Non-pigmented ciliary epithelial cell (primary cell): ENCODE measurements at regions not wholly inside any gene's neighbourhood (a gene's known extent, or its start where the extent isn't known, plus 50 kb on each side); places are given as distances from the start of the nearest gene placed in this dataset.

Experiments
- DNase-seq: peaks from one replicate; pipeline ENCODE4 v3.0.0-alpha.2; 2010; ENCODE audit warnings: low read depth

DNA sequence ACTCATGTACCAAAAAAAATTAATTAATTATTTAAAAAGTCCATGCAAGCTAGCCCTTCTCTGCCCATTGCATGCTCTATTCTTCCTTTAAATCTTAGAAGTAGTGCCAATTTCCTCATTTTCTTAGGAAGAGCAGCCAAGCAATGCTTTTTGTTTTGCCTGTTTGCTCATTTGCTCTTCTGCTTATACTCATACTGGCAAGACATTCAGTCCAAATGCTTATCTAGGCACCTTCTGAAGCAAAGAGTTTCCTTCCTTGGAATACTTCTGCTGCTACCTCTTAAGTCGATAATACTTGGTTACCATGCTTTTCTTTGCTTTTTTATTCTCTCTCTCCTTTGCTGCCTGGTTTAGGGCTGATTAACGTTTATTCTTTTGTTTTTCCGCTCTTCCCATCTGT lies 1318.3 kb downstream of the AACS start:
- DNase-seq: no peak

DNA sequence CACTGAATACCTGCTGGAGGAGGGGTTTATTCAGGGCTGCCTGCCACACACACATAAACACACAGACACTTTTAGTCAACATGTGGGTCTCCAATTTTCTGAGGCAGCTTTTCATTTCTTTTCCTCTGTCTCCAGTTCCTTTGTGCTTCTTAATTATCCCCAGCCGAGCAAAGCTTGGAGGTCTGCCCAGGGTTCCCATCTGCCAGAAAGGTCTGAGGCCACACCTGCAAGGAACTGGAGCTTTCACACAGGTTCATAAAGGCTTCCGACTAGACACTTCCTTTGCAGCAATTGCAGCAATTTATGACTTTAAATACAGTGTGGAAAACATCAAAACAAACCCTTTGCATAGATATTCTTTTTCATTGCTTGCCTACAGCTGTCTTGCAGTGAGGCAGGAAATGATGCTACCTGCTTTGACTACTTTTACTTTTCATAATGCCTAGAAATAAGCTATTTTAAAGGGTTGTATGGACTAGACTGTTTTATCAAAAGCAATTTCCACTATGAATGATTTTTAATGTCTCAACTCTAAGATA lies 1318.9 kb downstream of the AACS start:
- DNase-seq: no peak

DNA sequence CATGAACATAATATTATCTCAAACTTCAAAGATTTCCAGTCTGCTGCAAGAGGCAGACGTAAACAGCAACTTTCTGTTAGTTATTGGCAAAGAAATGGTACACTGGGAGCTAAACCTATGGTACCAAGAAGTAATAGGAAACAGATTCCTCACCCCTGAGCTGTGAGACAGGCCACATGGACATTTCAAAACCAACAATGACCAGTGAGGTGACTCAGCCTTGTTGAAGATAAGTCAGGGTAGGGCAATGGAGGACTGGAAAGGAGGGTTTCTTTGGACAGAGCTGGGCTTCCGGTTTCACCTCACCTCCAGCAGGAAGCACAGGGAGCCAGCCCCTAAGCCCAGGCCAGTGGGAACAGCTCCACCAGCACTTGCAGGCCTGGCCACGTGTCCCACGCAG lies 1320.5 kb downstream of the AACS start:
- DNase-seq: no peak

DNA sequence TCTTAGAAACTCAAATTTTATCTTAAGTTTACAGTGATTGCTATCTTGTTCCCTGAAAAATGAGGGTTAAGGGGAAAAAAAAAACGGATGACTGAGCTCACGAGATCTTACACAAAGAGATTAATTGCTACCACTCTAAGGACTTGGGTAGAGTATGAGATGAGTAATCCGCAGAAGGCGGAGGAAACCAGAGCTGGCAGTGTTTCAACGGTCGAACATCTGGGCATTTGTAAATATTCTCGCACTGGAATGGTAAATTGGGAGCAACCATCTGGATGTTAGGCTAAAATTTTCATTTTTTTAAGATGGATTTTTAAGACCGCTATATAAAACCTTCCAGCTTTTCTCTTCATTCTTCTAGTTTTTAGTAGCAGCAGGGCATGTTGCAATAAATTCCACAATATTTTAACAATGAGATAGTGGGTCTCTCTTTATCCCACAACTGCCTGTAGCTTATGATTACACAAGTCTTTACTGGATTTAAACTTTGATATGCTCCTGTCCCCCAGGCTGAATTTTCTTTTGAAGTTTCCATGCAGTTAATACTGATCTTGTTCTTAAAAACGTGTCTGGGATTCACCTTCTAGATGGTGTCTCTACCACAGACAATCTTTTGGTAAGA lies 1324.1 kb downstream of the AACS start:
- DNase-seq: no peak

DNA sequence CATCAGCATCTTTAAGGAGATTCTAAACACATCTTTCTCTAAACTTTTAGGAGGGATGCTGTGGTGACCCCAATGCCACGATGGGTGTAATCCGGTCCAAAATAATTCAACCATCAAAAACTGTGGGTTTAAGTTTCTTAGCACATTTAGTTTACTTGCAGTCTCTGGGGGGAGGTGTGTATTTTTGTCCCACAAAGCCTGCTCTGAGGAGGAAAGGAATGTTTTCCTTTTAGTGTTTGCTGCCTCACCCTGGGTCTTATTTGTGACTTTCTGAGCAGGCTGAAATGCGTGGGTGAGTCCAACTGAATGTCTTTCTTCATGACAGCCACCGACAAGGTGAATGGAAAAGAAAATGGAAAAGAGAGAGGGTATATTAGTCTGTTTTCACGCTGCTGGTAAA lies 1324.7 kb downstream of the AACS start:
- no peak for DNase-seq

DNA sequence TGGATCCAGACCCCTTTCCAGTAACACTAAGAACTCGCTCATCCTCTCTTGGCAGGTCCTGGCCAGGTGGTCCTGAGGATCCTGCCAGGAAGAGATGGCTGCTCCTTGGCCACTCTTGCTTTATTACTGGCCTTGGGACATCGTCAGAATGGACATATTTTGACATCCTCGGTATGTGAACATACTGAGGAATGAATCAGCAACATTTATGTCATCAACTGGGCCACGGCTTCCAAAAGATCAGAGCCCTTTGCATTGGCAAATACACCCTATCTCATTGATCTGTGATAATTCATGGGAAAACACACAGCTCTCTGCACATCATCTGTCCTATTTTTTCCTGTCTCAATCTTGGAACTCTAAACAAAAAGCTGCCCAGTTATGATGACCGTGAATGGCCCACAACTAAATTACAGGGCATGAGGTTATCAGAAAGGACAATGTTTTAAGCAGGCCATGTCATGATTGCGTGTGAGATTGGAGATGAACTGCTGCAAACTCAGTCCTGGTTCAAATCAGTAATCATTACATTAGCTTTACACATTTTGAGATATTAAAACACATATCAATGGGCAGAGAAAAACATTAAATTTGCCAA lies 1325.8 kb downstream of the AACS start:
- DNase-seq: no peak

DNA sequence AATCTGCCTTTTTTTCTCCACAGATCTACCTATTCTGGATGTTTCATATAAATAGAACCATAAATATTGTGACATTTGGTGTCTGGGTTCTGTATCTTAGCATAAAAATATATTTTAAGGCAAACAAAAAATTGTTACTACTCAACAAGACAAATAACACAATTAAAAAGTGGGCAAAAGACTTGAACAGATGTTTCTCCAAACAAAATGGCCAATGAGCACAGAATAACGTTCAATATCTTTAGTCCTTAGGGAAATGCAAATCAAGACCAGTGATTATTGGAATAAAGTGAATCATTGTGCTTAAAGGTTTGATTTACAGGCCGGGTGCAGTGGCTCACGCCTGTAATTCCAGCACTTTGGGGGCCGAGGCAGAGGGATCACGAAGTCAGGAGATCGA lies 1331.3 kb downstream of the AACS start:
- DNase-seq: no peak

DNA sequence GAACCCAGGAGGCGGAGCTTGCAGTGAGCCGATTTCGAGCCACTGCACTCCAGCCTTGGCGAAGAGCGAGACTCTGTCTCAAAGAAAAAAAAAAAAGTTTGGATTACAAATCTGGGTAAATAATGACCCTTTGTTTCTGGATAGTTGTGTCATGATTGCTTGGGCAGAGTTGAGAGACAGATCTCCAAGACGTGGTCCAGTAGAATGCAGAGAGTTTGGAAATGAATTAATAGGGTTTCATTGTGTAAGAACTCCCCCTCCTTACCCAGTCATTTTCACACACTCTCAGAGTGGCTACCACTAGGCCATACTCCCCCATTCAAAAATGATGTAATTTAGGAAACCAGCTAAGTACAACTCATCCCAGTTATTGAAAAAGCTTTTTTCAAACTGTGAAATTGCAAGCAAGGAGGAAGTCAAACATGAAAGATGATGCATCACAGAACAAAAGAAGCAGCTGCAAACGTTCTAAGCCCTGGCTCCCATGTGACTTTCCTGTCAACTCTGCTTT lies 1331.9 kb downstream of the AACS start:
- no peak for DNase-seq

DNA sequence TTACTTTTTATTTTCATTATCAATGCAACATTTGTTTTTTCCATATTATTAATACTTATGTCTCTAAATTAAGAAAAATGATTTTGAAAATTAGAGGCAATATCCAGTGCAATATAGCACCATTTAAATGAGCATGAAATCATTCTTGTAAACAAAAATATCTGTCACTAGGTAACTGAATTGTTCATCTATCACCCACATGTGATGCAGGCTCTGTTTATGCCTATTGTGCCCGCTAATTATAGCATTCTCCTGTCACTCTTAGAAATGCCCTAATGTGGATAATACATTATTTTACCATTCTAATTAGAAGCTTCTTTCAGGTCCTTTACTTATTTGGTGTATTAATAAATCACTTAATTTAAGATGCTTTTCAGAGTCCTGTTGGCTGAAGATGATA lies 1332.4 kb downstream of the AACS start:
- DNase-seq: no peak

DNA sequence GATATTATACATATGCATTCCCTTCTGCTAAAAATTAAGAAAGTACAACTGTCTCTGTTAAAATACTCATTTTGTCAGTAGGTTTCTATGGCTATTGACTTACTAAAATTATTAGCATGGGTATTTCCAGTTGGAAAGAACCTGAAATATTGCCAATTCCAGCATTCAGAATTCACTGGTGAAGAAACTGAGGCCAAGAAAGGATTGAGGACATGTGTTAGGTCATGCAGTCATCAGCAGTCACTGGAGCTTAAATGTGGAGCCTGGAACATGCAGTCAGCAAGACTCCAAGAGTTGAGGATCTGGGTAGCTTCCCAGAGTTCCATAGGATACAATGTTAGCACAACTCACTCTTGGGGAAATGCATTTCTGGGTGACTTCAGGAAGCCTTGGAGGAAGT lies 1335.6 kb downstream of the AACS start:
- DNase-seq: no peak

DNA sequence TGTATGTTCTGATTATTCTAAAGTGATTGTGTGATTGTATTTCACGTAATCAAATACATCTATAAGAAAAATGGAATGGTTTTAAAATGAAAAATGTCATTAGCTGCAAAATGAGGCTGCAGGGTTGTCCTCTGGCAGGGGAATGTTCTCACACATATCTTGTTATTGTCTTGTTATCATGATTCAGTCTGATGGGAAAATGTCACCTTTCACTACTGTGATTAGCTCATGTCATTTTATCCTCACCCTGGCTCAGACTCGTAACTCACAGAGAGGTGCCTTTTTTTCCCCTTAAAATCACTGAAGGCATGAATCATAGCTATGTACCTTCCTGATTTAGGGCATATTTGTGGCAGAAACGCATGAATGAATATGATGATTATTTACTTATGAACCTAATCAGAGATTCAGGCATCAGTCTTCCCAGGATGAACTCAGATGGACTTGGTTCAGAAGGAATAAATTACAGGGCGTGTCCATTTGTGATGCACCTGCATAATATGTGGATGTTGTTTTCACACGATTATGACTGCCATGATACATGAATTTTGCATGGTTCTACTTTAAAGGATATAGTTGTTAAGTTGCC lies 1339.2 kb downstream of the AACS start:
- DNase-seq: no peak

DNA sequence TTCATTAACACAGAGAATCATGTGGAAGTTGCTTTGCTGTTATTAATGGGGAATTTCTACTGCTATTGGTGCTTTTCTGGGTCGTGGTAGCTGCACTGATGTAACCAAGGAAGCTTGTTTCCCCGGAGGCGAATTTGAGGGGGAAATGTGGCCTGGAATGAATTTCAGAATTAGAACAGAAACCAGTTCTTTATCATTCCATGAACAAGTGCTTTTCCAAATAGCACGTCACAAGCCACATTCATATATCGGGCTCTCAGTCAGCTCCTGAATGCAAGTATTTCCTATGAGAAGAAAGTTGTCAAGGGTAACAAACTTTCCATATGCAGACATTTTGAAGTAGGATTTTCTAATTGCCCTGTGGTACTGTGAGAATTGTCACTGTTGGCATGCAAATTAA lies 1353.2 kb downstream of the AACS start:
- no peak for DNase-seq

DNA sequence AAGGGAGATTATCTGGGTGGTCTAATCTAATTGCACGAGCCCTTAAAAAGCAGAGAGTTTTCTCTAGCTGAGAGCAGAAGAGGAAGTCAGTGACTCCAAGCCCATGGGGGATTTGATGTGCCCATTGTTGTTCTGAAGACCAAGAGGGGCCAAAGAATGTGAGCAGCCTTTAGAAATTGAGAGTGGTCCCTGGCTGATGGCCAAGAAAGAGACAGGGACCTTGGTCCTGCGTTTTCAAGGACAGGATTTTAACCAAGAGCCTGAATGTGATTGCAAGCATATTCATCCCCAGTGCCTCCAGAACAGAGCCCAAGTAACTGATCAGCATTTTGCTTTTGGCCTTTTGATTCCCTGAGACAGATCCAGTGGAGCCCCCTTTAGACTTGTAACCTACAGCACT lies 1353.9 kb downstream of the AACS start:
- no peak for DNase-seq

DNA sequence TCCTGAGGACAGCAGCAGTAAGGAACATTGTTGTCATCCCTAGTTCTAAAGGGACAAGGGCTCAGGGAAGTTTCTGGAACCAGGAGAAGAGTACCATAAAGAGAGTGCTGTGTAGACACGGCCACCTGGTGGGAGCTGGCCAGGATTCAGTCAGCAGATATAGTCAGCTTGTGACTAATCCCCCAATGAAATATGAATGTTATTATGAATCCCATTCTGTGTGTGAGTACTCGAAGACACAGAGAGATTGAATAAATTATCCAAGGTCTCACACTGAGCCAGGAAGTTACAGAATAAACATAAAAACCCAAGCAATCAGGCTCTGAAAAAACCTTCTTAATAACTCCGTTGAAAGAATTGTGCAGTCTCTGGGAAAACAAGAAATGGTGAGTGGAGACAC lies 1359.5 kb downstream of the AACS start:
- DNase-seq: no peak

DNA sequence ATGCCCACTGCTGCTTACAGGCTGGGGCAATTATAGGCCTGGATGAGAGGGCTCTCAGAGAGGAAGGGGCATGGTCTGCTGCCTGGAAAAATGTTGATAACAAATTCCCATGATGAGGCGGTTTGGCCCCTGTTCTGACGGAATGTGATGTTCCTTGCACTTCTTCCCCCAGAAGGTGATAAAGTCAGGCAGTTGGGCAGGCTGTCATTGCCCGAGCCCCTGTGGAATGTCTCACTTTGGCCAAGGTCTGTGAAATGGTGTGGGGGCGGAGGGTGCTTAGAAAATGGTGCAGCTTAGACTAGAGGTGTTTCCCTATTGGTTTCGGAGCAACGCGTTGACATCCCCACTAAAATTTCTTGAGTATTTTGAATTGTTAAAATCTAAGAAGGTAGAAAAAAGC lies 1360.0 kb downstream of the AACS start:
- no peak for DNase-seq

DNA sequence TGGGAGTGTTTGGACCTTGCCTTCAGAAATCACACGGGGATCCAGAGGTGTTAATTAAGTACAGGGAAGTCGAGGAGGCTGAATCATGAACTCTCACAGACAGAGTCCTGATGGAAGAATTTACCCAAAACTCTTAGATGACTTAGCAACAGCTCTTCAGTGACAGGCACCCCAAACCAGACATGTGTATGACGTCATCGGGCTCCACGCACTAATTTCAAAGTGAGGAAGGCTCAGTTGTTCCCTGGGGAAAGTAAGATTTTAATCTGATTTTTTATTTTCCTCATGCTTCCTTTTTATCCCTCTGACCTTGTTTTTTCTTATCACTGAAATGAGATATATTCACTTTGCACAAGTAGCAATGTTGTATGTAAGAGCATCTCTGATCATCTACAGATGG lies 1363.5 kb downstream of the AACS start:
- no peak for DNase-seq

DNA sequence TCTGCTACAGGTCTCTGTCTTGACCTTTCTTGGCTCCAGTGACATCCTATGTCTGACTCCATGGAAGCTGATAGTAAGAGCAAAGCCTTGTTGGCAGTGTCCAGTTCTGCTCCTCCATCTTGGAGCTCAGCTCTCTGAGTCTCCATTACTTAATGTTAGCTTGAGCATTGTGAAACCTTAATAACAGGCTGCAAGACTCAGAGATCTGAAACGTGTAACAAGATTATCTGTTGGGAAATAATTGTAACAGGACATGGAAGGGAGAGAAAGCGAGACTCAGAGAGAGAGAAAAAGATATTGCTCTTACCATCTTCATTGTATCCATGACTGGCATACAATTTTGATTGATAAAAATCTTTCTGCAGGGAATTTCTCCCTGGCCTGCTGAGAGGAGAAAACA lies 1365.7 kb downstream of the AACS start:
- DNase-seq: no peak

DNA sequence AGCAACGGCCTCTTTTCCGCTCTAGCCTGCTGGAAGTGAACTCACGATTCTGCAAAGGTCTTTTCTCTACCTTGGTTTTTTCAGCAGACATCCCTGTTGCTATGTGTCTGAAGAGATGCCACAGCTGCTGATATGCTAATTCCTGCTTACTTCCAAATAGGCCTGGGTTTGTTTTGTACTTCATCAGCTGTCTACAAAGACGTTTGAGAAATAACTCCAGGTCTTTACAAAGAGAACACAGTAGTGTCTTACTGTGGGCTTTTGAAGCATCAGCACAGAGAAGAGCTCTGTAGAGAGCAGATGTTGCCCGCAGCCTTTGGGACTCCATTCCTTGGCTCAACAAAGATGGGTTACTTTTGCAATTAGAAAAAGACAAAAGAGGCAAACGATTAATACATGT lies 1366.5 kb downstream of the AACS start:
- no peak for DNase-seq

DNA sequence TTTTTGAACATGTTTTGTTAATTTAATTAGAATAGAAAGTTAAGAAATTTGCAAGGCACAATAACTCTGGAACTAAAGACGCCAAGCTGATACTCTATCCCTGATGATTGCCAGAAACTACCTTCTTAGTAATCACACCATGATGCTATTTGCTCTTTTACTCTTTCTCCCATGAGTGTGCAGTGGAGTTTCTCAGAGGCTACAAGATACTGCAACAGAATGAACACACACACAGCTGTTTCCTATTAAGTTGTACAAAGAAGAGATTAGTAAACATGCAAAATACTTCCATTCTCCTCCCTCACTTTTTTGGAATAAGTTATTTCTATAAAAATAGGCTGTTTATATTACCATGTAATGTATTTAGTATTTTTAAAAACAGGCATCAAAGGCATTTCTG lies 1367.5 kb downstream of the AACS start:
- DNase-seq: no peak

DNA sequence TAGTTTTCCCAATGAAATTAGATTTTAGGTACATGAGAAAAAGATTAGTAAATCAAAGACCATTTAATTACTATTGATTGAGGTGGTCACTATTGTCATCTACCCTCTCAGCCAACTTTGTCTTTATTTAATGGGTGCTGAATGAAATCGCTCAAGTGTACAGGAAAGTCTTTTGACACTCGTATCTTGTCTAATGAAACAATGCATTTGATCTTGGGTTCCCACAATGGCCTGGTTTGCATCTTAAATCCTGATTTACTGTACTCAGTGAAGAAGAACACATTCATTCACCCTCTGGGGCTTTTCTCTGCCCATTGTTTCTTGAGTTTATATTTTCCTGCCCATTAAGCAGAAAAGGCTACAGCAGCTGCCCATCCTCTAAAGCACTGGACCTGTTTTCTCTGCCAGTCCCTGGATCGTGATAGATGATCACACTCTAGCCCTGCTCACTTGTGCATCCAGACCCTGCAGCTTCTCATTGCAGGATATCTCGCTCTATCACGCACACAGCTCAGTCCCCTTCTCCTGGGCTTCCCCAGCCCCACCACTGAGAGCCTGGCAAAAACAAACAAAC lies 1369.3 kb downstream of the AACS start:
- no peak for DNase-seq

DNA sequence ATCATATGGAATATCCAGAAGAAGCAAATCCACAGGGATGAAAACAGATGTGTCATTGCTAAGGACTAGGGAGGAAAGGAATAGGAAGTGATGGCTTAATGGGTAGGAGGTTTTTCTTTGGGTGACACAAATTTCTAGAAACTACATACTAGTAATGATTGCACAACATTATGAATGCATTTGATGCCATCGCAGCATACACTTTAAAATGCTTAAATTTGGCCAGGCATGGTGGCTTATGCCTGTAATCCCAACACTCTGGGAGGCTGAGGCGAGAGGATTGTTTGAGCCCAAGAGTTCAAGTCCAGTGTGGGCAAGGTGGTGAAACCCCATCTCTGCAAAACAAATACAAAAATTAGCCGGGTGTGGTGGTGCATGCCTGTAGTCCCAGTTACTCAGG lies 1370.8 kb downstream of the AACS start:
- no peak for DNase-seq

DNA sequence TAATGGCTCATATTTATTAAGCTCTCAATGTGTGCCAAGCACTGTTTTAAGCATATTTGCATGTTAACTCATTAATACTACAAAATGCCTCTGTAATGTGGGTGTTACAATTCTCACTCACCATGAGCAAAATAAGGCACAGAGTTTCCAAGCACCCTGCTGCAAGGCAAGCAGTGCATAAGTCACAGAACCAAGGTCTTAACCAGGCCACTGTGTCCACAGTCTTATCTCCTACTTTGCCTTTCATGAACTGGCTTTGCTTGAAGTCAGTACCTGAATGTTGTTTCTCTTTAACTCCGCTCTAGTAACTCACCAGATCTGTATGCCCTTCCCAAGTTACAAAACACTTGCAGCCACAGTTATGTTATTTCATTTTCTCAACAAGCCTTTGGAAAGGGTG lies 1372.7 kb downstream of the AACS start:
- no peak for DNase-seq

DNA sequence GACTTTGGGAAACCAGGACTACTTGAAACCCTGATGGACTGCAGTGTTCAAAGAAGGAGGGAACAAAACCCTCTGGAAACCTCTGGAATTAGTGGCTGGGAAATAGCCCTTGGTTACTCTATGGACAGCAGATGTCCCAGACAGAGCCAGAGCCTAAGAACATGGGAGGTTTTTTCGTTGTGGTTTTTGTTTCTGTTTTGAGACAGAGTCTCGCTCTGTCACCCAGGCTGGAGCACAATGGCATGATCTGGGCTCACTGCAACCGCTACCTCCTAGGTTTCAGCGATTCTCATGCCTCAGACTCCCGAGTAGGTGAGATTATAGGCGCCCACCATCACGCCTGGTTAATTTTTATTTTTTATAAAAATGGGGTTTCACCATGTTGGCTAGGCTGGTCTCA lies 1378.7 kb downstream of the AACS start:
- no peak for DNase-seq
